RWPE2 (cell line): ENCODE measurements at regions not wholly inside any gene's neighbourhood (a gene's known extent, or its start where the extent isn't known, plus 50 kb on each side); places are given as distances from the start of the nearest gene placed in this dataset.

ENCODE experiments used
- ATAC-seq: fragments of 200-7000 bp; cut with Tn5 transposase; 3 replicates; pipeline ENCODE4 v1.9.1; 2021; ENCODE audit warnings: low read depth
- DNase-seq: peaks from one replicate; pipeline ENCODE4 v3.0.0-alpha.2; 2020; ENCODE audit warnings: low spot score
- H3K27ac ChIP-seq: fragments of 450-650 bp; 2 replicates; pipeline ENCODE4 v1.5.1; 2017; ENCODE audit warnings: mild to moderate bottlenecking; ENCODE audit not compliant: poor library complexity, severe bottlenecking
- H3K27me3 ChIP-seq: fragments of 250-450 bp; sonication (Bioruptor Pico); 2 replicates; pipeline ENCODE4 v1.5.1; 2021; ENCODE audit warnings: mild to moderate bottlenecking, moderate library complexity; ENCODE audit not compliant: insufficient read depth, poor library complexity, severe bottlenecking
- H3K36me3 ChIP-seq: fragments of 250-450 bp; sonication (Bioruptor Pico); 2 replicates; pipeline ENCODE4 v1.5.1; 2020; ENCODE audit warnings: low read depth, mild to moderate bottlenecking, moderate library complexity
- H3K4me1 ChIP-seq: fragments of 250-450 bp; sonication (Bioruptor Pico); 2 replicates; pipeline ENCODE4 v1.5.1; 2021; ENCODE audit warnings: mild to moderate bottlenecking, moderate library complexity; ENCODE audit not compliant: insufficient read depth, poor library complexity, severe bottlenecking
- H3K4me3 ChIP-seq: fragments of 250-450 bp; sonication (Bioruptor Pico); 2 replicates; pipeline ENCODE4 v1.5.1; 2021; ENCODE audit warnings: mild to moderate bottlenecking, moderate library complexity; ENCODE audit not compliant: severe bottlenecking
- H3K9me3 ChIP-seq: fragments of 250-450 bp; sonication (Bioruptor Pico); 2 replicates; pipeline ENCODE4 v1.5.1; 2021; ENCODE audit warnings: mild to moderate bottlenecking, moderate library complexity; ENCODE audit not compliant: severe bottlenecking
- TF ChIP-seq, protein P1 (sequence below): fragments of 450-650 bp; IDR thresholded peaks from one replicate; pipeline ENCODE4 v1.5.1; 2017; ENCODE audit warnings: mild to moderate bottlenecking, moderate library complexity; ENCODE audit not compliant: poor library complexity, severe bottlenecking

DNA sequence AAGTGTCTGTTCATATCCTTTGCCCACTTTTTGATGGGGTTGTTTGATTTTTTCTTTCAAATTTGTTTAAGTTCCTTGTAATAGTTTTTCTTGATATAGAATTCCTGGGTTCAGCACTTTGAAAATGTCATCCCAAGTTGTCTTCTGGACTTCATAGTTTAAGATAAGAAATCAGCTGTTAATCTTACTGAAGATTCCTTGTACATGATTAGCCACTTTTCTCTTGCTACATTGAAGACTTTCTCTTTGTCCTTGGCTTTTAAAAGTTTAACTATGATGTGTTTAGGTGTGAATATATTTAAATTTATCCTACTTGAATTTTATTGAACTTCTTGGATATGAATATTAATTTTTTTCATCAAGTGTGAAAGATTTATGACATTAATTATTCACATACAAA, 387.2 kb upstream of the CWC22 start:
- no peaks in the 10 kb centered on the region for H3K36me3 ChIP-seq
- ATAC-seq: no peak
- no peaks in the 10 kb centered on the region for H3K4me1 ChIP-seq
- no peak overlapping the region for H3K27ac ChIP-seq
- H3K27me3 ChIP-seq: no peaks in the 10 kb centered on the region
- peaks cover 5% of the 10 kb centered on the region for H3K9me3 ChIP-seq
- no peak for DNase-seq
- H3K4me3 ChIP-seq: no peak overlapping the region
- TF ChIP-seq, protein P1, sequence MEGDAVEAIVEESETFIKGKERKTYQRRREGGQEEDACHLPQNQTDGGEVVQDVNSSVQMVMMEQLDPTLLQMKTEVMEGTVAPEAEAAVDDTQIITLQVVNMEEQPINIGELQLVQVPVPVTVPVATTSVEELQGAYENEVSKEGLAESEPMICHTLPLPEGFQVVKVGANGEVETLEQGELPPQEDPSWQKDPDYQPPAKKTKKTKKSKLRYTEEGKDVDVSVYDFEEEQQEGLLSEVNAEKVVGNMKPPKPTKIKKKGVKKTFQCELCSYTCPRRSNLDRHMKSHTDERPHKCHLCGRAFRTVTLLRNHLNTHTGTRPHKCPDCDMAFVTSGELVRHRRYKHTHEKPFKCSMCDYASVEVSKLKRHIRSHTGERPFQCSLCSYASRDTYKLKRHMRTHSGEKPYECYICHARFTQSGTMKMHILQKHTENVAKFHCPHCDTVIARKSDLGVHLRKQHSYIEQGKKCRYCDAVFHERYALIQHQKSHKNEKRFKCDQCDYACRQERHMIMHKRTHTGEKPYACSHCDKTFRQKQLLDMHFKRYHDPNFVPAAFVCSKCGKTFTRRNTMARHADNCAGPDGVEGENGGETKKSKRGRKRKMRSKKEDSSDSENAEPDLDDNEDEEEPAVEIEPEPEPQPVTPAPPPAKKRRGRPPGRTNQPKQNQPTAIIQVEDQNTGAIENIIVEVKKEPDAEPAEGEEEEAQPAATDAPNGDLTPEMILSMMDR: no peak

DNA sequence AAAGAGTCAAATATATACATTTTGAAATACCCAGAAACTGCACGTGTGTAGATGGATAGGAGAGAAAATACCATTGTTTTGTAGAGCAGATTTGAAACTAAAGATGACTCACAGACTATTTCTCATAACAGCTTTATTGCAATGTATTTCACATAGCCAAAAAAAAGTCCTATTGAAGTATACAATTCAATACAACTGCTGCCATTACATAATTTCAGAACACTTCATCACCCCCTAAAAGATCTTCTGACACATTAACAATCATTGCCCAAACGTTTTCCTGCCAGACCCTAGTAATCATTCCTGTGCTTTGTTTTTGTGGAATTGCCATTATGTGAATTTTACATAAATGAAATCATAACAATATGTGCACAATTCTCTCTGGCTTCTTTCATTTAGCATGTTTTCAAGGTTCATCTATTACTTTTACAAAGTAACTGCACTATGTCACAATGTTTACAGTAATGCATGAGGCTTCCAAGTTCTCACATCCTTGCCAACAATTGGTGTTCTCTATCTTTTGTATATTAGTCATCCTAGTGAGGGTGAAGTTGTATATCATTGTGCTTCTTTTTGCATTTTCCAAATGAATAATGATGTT, 378.6 kb upstream of the CWC22 start:
- DNase-seq: no peak
- TF ChIP-seq, protein P1: no peak
- ATAC-seq: peak; percentile 68

DNA sequence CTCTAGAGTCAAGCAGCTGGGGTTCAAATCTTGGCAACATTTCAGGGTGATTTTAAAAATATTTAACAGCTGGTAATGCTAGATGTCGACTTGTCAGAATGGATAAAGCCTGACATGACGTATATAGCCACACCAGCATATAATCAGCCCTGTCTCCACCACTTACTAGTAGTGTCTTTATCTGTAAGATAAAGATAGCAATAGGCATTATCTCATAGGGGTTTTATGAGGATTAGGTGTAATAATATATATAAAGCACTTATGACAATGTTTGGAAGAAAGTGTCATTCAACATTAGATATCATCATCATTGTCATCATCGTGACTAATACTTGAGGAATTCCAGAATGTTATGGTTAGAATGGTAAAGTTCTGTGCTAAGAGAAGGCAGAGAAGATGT, 369.0 kb upstream of the CWC22 start:
- Histone ChIP-seq H3K36me3 (no peaks in the 10 kb centered on the region), H3K27ac (no peak overlapping the region), H3K4me3 (no peak overlapping the region), H3K9me3 (no peaks in the 10 kb centered on the region), H3K4me1 (no peaks in the 10 kb centered on the region), H3K27me3 (no peaks in the 10 kb centered on the region)
- no peak for DNase-seq
- TF ChIP-seq, protein P1: no peak
- no peak for ATAC-seq

More for the DNA sequence above, 378.6 kb upstream of the CWC22 start:
- Histone ChIP-seq H3K4me3 (no peak overlapping the region), H3K9me3 (peaks cover 2% of the 10 kb centered on the region), H3K27ac (peak overlapping the region; percentile 36), H3K27me3 (no peaks in the 10 kb centered on the region), H3K4me1 (peaks cover 15% of the 10 kb centered on the region), H3K36me3 (no peaks in the 10 kb centered on the region)

DNA sequence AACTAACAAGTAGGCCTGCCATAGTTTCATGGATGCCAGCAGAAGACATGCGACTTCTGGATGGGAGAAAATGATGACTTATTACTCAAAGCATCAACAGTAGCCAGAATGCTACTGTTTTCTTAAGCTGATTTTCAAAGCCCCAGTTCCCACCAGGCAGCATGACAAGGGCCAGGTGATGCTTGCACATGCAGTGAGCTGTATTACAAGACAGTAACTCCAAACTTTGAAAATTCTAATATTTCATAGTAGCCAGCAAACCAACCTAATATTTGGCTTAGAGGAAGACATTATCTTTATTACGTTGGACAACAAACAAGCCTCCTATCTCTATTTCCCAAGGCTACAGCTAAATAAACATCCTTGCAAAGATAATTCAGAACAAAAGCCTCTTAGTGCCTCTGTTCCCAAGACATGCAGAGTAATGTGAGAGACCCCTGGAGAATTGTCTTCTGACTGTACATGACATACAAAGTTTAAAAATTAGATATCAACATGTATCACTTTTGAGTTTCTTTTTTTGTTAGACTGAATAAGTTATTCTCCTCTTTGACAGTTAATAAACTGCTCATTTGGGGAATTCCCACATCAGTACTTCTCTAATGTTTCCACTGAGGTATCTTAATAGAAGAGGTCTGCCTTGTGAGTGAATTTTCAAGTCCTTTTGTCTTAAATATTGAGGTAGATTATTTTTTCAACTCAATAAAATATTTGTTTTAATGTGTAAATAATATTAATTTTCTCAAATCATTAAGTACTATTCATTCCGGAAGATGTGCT, 367.6 kb upstream of the CWC22 start:
- no peaks in the 10 kb centered on the region for H3K36me3 ChIP-seq
- no peak overlapping the region for H3K27ac ChIP-seq
- no peak overlapping the region for H3K4me3 ChIP-seq
- H3K9me3 ChIP-seq: no peaks in the 10 kb centered on the region
- H3K27me3 ChIP-seq: no peaks in the 10 kb centered on the region
- ATAC-seq (no peak), DNase-seq (no peak)
- TF ChIP-seq, protein P1: no peak
- H3K4me1 ChIP-seq: no peaks in the 10 kb centered on the region
